Endothelial cell (in vitro differentiated cells): ENCODE measurements at regions not wholly inside any gene's neighbourhood (a gene's known extent, or its start where the extent isn't known, plus 50 kb on each side); places are given as distances from the start of the nearest gene placed in this dataset.

ENCODE experiments used
- DNase-seq: peaks from one replicate; pipeline ENCODE4 v3.0.0; 2021; ENCODE audit warnings: low spot score
- H3K27ac Mint-ChIP-seq: one replicate; pipeline ENCODE4 v1.8.0; 2021; ENCODE audit warnings: mixed read lengths, inconsistent platforms; ENCODE audit not compliant: unreplicated experiment
- H3K27me3 Mint-ChIP-seq: one replicate; pipeline ENCODE4 v1.8.0; 2021; ENCODE audit warnings: mild to moderate bottlenecking, moderate library complexity, mixed read lengths, inconsistent platforms; ENCODE audit not compliant: unreplicated experiment
- H3K36me3 Mint-ChIP-seq: one replicate; pipeline ENCODE4 v1.8.0; 2021; ENCODE audit warnings: mild to moderate bottlenecking, low read depth, mixed read lengths, inconsistent platforms; ENCODE audit not compliant: unreplicated experiment
- H3K4me1 Mint-ChIP-seq: one replicate; pipeline ENCODE4 v1.8.0; 2021; ENCODE audit warnings: mild to moderate bottlenecking, mixed read lengths, inconsistent platforms; ENCODE audit not compliant: unreplicated experiment
- H3K4me3 Mint-ChIP-seq: one replicate; pipeline ENCODE4 v1.8.0; 2021; ENCODE audit warnings: mild to moderate bottlenecking, mixed read lengths, inconsistent platforms; ENCODE audit not compliant: unreplicated experiment
- H3K9me3 Mint-ChIP-seq: one replicate; pipeline ENCODE4 v1.8.0; 2021; ENCODE audit warnings: mixed read lengths, inconsistent platforms; ENCODE audit not compliant: unreplicated experiment
- TF ChIP-seq, protein P1 (sequence below): fragments of 200-600 bp; sonication (generic); IDR thresholded peaks from one replicate; pipeline ENCODE4 v1.5.0; 2021; ENCODE audit warnings: antibody characterized with exemption; ENCODE audit not compliant: unreplicated experiment

DNA sequence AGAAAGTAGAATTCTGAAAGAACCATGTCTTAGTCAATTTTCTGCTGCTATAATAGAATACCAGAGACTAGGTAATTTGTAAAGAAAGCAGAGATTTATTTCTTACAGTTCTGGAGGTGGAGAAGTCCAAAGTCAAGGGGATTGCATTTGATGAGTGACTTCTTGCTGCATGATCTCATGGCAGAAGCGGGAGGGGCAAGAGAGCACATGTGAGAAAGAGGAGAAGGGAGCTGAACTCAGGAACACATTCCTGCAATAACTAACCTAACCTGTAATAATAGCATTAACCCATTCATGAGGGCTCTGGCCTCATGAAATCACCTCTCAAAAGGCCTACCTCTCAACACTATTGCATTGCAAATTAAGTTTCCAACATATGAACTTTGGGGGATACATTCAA is 797.5 kb upstream of the POU3F3 start:
- Mint-ChIP-seq H3K36me3 (no peaks in the 10 kb centered on the region), H3K27ac (no peak overlapping the region), H3K4me3 (no peak overlapping the region), H3K4me1 (no peaks in the 10 kb centered on the region), H3K27me3 (no peaks in the 10 kb centered on the region), H3K9me3 (no peaks in the 10 kb centered on the region)
- TF ChIP-seq, protein P1, sequence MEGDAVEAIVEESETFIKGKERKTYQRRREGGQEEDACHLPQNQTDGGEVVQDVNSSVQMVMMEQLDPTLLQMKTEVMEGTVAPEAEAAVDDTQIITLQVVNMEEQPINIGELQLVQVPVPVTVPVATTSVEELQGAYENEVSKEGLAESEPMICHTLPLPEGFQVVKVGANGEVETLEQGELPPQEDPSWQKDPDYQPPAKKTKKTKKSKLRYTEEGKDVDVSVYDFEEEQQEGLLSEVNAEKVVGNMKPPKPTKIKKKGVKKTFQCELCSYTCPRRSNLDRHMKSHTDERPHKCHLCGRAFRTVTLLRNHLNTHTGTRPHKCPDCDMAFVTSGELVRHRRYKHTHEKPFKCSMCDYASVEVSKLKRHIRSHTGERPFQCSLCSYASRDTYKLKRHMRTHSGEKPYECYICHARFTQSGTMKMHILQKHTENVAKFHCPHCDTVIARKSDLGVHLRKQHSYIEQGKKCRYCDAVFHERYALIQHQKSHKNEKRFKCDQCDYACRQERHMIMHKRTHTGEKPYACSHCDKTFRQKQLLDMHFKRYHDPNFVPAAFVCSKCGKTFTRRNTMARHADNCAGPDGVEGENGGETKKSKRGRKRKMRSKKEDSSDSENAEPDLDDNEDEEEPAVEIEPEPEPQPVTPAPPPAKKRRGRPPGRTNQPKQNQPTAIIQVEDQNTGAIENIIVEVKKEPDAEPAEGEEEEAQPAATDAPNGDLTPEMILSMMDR: no peak
- no peak for DNase-seq

DNA sequence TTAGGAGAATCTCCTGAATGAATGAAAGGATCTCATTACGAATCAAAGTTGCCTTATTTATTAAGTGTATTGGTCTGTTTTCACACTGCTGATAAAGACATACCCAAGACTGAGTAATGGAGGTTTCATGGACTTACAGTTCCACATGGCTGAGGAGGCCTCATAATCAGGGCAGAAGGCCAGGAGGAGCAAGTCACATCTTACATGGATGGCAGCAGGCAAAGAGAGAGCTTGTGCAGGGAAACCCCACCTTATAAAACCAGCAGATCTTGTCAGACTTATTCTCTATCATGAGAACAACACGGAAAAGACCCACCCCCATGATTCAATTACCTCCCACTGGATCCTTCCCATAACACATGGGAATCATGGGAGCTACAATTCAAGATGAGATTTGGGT is 785.2 kb upstream of the POU3F3 start:
- TF ChIP-seq, protein P1: no peak
- Mint-ChIP-seq H3K4me1 (no peaks in the 10 kb centered on the region), H3K27me3 (no peaks in the 10 kb centered on the region), H3K27ac (no peak overlapping the region), H3K4me3 (no peak overlapping the region), H3K36me3 (no peaks in the 10 kb centered on the region), H3K9me3 (no peaks in the 10 kb centered on the region)
- DNase-seq: no peak

DNA sequence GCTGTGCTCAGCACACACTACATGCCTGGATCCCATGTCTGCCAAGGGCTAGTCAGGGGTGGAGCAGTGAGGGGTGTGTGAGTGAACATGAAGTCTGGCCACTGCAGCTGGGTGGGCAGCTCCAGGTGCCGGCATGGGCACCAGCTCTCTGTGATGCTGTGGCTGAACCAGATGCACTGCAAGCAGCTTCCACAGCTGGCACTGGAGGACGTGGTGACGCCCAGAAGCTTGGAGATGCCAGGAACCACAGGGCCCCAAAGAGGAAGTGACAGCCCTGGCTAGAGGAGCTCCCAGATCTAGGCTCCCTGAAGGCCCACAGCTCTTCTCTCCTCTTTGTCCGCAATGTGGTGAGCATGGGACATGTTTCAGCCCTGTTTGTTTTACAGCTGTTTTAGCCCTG is 776.3 kb upstream of the POU3F3 start:
- Mint-ChIP-seq H3K27ac (no peak overlapping the region), H3K4me3 (no peak overlapping the region), H3K36me3 (no peaks in the 10 kb centered on the region), H3K9me3 (no peaks in the 10 kb centered on the region), H3K4me1 (no peaks in the 10 kb centered on the region), H3K27me3 (peaks cover 2% of the 10 kb centered on the region)
- TF ChIP-seq, protein P1: no peak
- DNase-seq: no peak

DNA sequence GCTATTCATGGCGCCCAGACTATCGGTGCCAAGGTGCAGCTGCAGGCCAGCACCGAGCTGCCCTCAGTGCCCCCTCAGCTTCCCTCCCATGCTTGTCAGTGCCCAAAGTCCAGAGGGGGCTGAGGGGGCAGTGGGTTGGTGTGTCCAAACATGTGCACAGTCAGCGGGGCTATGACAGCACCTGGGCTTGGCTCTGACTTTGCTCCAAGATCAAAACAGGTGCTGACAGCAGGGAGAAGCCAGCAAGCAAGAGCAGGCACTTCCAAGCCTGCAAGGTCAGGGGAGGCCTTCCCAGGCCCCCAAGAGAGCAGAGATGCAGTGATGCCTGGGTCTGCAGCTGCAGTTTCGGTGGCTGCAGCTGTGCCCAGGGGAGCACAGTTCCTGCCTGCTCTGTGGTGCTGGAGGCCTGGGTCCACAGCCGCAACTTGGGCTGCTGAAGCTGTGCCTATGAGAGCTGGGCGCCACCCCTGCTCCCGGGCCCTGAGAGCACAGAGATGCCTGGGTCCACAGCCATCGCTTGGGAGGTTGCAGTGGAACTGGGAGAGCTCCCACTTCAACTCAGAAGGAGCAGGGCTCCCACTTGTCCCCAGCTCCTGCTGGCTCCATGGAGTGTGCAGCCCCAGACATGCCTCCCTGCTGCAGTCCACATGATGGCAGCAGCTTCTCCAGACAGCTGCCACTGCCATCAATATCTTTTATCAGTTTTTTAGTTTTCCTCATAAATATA is 775.3 kb upstream of the POU3F3 start:
- Mint-ChIP-seq H3K4me1 (no peaks in the 10 kb centered on the region), H3K27ac (no peak overlapping the region), H3K4me3 (no peak overlapping the region), H3K9me3 (no peaks in the 10 kb centered on the region), H3K36me3 (no peaks in the 10 kb centered on the region), H3K27me3 (peaks cover 2% of the 10 kb centered on the region)
- TF ChIP-seq, protein P1: no peak
- DNase-seq: no peak

DNA sequence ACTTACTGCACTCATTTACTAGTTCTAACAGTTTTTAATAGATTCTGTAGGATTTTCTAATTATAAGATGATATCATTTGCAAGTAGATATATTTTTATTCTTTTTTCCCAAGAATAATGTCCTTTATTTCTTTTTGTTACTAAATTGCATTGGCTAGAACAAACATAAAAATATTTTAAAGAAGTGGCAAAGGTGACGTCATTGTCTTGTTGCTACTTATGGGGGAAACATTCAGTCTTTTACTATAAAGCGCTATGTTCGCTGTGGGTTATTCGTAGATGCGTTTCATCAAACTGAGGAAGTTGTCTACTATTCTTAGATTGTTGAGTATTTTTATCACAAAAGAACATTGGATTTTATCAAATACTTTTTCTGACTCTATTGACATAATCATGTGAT is 765.2 kb upstream of the POU3F3 start:
- no peak for DNase-seq
- H3K36me3 Mint-ChIP-seq: no peaks in the 10 kb centered on the region
- H3K4me3 Mint-ChIP-seq: no peak overlapping the region
- TF ChIP-seq, protein P1: no peak
- no peaks in the 10 kb centered on the region for H3K27me3 Mint-ChIP-seq
- H3K27ac Mint-ChIP-seq: no peak overlapping the region
- H3K9me3 Mint-ChIP-seq: no peaks in the 10 kb centered on the region
- no peaks in the 10 kb centered on the region for H3K4me1 Mint-ChIP-seq
